ENCODE measurements at regions not wholly inside any gene's neighbourhood (a gene's known extent, or its start where the extent isn't known, plus 50 kb on each side); places are given as distances from the start of the nearest gene placed in this dataset.

DNA sequence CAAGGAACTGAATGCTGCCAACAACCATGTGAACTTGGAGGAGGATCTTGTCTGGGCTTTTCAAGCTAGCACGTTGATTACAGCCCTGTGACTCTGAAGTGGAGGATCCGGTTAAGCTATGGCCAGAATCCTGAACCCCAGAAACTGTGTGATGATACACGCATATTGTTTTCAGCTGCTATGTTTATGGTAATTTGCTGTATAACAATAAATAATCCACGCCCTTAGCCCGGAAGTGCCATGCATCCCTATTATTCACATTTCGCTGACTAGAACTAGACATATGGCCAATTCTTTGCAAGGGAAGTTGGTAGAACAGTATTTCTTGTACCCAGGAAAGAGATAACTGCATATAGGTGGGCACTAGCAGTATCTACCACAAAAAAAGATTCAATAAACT lies 510.8 kb upstream of the BTBD3 start:
- Histone ChIP-seq H3K4me3 (ENCODE audit: low read depth, low read length) (no peak overlapping the region), H3K4me1 (ENCODE audit: control insufficient read depth, insufficient read depth, low read length) (no peaks in the 10 kb centered on the region), H3K27ac (ENCODE audit: low read depth, low read length) (no peak overlapping the region), H3K9me3 (ENCODE audit: control insufficient read depth, insufficient read depth, low read length) (no peaks in the 10 kb centered on the region), H3K36me3 (ENCODE audit: control insufficient read depth, insufficient read depth, low read length) (no peaks in the 10 kb centered on the region), H3K27me3 (ENCODE audit: control insufficient read depth, insufficient read depth, low read length) (no peaks in the 10 kb centered on the region)
- peak in 1 of 6 donors; percentile 27 for DNase-seq (ENCODE audit: low read depth in 4 of 6, low spot score in 6 of 6)
- 50% methylated on average over 1 of the region's 6 CpGs for WGBS (ENCODE audit: insufficient coverage)

DNA sequence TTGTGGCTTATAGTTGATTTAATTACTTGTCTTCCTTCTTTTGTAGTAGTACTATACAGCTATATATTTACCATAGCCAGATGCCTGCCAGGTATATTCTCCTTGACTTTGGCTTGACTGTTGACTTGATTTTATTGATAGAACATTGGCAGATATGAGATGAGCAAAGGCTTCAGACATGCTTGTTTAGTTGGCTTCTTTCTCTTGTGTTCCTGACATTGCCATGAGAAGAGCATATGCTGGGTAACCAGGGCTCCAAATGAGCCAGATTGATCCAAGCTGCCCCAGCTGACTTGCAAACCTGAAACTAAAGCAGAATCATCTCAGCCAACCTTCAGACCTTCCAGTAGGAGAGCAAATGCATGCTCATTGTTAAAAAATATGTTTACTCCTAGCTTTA lies 508.1 kb upstream of the BTBD3 start:
- Histone ChIP-seq H3K9me3 (ENCODE audit: control insufficient read depth, insufficient read depth, low read length) (no peaks in the 10 kb centered on the region), H3K4me3 (ENCODE audit: low read depth, low read length) (no peak overlapping the region), H3K4me1 (ENCODE audit: control insufficient read depth, insufficient read depth, low read length) (no peaks in the 10 kb centered on the region), H3K27ac (ENCODE audit: low read depth, low read length) (no peak overlapping the region), H3K27me3 (ENCODE audit: control insufficient read depth, insufficient read depth, low read length) (no peaks in the 10 kb centered on the region), H3K36me3 (ENCODE audit: control insufficient read depth, insufficient read depth, low read length) (no peaks in the 10 kb centered on the region)
- DNase-seq (ENCODE audit: low read depth in 4 of 6, low spot score in 6 of 6) = peak in 1 of 6 donors; percentile 16

DNA sequence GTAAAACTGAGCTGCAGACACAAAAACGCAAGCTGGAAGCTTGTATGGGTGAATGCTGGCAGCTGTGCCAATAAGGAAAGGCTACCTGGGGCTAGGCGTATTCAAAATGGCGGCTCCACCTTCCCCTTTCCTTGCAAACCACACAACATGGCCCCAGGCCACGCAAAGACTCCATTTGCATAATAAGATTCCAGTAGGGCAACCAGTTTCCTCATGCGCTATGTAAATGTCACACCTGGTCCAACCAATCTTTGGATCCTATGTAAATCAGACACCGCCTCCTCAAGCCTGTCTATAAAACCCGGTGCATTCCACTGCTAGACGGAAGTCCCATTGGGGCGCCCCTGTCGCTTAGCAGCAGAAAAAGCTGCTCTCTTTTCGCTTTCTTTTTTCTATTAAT lies 505.9 kb upstream of the BTBD3 start:
- Histone ChIP-seq H3K4me1 (ENCODE audit: control insufficient read depth, insufficient read depth, low read length) (no peaks in the 10 kb centered on the region), H3K36me3 (ENCODE audit: control insufficient read depth, insufficient read depth, low read length) (no peaks in the 10 kb centered on the region), H3K27me3 (ENCODE audit: control insufficient read depth, insufficient read depth, low read length) (no peaks in the 10 kb centered on the region), H3K27ac (ENCODE audit: low read depth, low read length) (no peak overlapping the region), H3K4me3 (ENCODE audit: low read depth, low read length) (no peak overlapping the region), H3K9me3 (ENCODE audit: control insufficient read depth, insufficient read depth, low read length) (no peaks in the 10 kb centered on the region)
- DNase-seq (ENCODE audit: low read depth in 4 of 6, low spot score in 6 of 6) = no peak
- WGBS (ENCODE audit: insufficient coverage) = 91% methylated on average over 10 of the region's 11 CpGs

DNA sequence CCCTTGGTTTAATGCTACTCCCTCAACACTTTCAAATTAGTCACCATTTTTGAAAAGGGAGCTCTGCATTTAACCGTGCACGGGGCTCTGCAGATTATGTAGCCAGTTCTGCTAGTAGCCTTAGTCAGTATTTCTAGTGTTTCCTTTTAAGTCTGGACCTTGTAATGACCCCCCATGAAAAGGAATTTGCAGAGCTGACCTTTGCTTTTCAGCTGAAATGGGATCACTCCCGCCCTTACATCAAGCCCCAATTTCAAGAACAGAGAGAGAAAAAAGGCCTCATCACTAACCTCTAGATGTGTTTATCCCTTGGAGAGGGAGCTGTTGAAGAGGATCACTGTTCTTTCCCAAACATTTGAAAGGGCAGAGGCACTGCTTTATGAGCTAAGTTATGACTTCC lies 490.7 kb upstream of the BTBD3 start:
- WGBS (ENCODE audit: insufficient coverage) = 42% methylated on average over 2 of the region's 3 CpGs

DNA sequence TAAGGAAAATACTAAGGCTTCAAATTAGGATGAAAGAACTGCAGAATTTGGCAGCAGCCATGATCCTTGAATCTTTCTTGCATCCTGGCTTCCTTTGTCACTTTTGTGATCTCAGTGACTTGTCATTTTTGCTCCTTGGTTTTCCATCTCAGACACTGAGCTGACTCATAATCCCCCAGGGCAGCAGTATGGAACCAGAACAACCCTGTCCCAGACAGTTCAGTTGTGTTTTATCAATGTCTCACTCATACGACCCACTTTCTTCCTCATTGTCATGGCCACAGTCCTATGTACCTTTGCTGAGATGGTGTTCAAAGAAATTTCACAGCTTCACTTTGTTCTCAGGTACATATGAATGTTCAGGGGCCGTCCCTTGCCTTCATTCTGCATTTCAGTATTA lies 488.5 kb upstream of the BTBD3 start:
- Histone ChIP-seq H3K9me3 (ENCODE audit: control insufficient read depth, insufficient read depth, low read length) (no peaks in the 10 kb centered on the region), H3K36me3 (ENCODE audit: control insufficient read depth, insufficient read depth, low read length) (no peaks in the 10 kb centered on the region), H3K4me1 (ENCODE audit: control insufficient read depth, insufficient read depth, low read length) (no peaks in the 10 kb centered on the region), H3K27me3 (ENCODE audit: control insufficient read depth, insufficient read depth, low read length) (no peaks in the 10 kb centered on the region), H3K4me3 (ENCODE audit: low read depth, low read length) (no peak overlapping the region), H3K27ac (ENCODE audit: low read depth, low read length) (no peak overlapping the region)
- no peak for DNase-seq (ENCODE audit: low read depth in 4 of 6, low spot score in 6 of 6)
- WGBS (ENCODE audit: insufficient coverage) = no CpG with 5 or more reads among the region's 2 CpGs

More for the DNA sequence above, 490.7 kb upstream of the BTBD3 start:
- Histone ChIP-seq H3K9me3 (ENCODE audit: control insufficient read depth, insufficient read depth, low read length) (no peaks in the 10 kb centered on the region), H3K27me3 (ENCODE audit: control insufficient read depth, insufficient read depth, low read length) (no peaks in the 10 kb centered on the region), H3K27ac (ENCODE audit: low read depth, low read length) (no peak overlapping the region), H3K4me3 (ENCODE audit: low read depth, low read length) (no peak overlapping the region), H3K36me3 (ENCODE audit: control insufficient read depth, insufficient read depth, low read length) (no peaks in the 10 kb centered on the region), H3K4me1 (ENCODE audit: control insufficient read depth, insufficient read depth, low read length) (no peaks in the 10 kb centered on the region)
- DNase-seq (ENCODE audit: low read depth in 4 of 6, low spot score in 6 of 6) = no peak

DNA sequence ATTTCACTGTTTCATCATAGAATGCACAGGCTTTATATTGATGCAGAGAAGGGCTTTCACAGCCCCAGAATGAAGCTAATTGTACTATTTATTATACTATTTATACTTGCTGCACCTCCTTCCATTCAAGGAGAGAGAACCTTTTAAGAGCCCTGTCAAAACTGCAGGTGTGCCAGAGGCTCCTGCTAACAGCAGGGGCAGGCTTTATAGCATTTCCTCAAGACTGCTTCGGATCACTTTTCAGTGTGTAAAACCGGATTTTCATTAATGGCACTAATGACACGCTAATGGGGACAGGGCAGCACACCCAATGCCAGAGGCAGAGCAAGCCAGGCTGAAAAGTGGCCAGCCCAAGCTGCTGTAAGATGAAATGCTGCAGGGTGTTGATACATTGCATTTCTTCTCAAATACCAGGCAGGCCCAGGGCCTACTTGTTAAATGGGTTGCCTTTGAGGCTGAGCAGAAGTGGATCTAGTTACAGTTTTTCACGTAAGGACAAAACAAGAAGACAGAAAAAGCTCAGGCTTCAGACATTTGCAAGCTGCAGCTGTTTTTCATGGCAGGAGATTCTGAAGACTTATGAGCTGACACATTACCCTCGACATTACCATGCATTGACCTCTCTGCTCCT lies 487.7 kb upstream of the BTBD3 start:
- H3K27ac ChIP-seq (ENCODE audit: low read depth, low read length) = no peak overlapping the region
- 53% methylated on average over 5 of the region's 5 CpGs for WGBS (ENCODE audit: insufficient coverage)

DNA sequence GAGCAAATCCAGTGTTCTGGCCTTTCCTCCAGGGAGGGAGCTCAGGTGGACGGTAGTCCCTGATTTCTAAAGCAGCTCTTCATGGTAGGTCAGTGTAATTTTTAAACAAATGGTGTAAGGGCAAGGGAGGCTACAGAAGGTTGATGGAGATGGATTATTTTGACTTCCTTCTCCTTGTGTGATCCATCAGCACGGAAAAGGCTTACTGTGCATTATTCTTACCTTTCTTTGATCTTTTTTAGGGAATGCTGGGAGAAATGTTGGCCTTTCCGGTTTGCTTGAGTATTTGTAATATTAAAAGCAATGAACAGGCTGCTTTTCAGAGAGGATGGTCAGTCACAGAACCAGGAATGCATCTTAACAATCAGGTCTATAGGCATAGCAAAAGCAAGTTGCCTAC lies 487.0 kb upstream of the BTBD3 start:
- Histone ChIP-seq H3K36me3 (ENCODE audit: control insufficient read depth, insufficient read depth, low read length) (no peaks in the 10 kb centered on the region), H3K4me1 (ENCODE audit: control insufficient read depth, insufficient read depth, low read length) (no peaks in the 10 kb centered on the region), H3K27ac (ENCODE audit: low read depth, low read length) (no peak overlapping the region), H3K4me3 (ENCODE audit: low read depth, low read length) (no peak overlapping the region), H3K27me3 (ENCODE audit: control insufficient read depth, insufficient read depth, low read length) (no peaks in the 10 kb centered on the region), H3K9me3 (ENCODE audit: control insufficient read depth, insufficient read depth, low read length) (no peaks in the 10 kb centered on the region)
- 58% methylated on average over 2 of the region's 3 CpGs for WGBS (ENCODE audit: insufficient coverage)
- DNase-seq (ENCODE audit: low read depth in 4 of 6, low spot score in 6 of 6) = no peak

More for the DNA sequence above, 487.7 kb upstream of the BTBD3 start:
- no peak for DNase-seq (ENCODE audit: low read depth in 4 of 6, low spot score in 6 of 6)
- Histone ChIP-seq H3K9me3 (ENCODE audit: control insufficient read depth, insufficient read depth, low read length) (no peaks in the 10 kb centered on the region), H3K4me1 (ENCODE audit: control insufficient read depth, insufficient read depth, low read length) (no peaks in the 10 kb centered on the region), H3K4me3 (ENCODE audit: low read depth, low read length) (no peak overlapping the region), H3K36me3 (ENCODE audit: control insufficient read depth, insufficient read depth, low read length) (no peaks in the 10 kb centered on the region), H3K27me3 (ENCODE audit: control insufficient read depth, insufficient read depth, low read length) (no peaks in the 10 kb centered on the region)

DNA sequence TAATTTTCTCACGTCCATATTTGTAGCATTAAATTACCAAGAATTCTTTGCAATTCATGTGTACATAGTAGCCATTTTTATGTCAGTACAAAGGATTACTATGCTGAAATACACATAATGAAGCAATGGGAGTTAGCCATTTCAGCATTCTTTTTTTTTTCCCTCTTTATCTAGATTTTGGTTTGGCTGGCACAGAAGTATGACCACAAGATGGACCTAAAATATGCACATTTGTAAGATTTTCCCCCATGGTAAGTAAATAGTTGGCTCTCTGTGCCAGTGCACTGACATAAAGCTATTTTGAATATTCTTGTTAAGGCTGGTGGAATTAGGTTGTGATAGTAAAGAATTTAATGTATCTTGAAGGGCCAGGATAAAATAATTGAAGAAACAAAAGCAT lies 486.1 kb upstream of the BTBD3 start:
- WGBS (ENCODE audit: insufficient coverage) = no CpG with 5 or more reads among the region's 1 CpG
- no peak for DNase-seq (ENCODE audit: low read depth in 4 of 6, low spot score in 6 of 6)
- Histone ChIP-seq H3K4me1 (ENCODE audit: control insufficient read depth, insufficient read depth, low read length) (no peaks in the 10 kb centered on the region), H3K4me3 (ENCODE audit: low read depth, low read length) (no peak overlapping the region), H3K27me3 (ENCODE audit: control insufficient read depth, insufficient read depth, low read length) (no peaks in the 10 kb centered on the region), H3K9me3 (ENCODE audit: control insufficient read depth, insufficient read depth, low read length) (peaks cover 2% of the 10 kb centered on the region), H3K36me3 (ENCODE audit: control insufficient read depth, insufficient read depth, low read length) (no peaks in the 10 kb centered on the region), H3K27ac (ENCODE audit: low read depth, low read length) (no peak overlapping the region)

DNA sequence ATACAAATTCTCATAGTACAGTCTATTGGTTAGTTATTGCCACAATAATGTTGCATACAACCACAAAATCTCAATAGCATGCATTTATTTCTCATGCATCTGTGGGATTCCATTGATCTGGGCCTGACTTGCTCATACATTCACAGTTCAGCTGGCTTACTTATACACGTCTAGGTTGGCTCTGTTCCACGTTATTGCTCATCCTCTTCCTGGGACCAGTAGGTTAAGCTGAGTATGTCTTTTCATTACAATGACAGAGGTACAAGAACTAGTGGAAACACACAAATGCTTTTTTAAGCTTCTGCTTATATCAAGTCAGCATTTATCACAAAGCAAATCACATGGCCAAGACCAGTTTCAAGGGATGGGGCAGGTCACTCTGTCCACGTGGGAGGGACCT lies 485.3 kb upstream of the BTBD3 start:
- no peaks in the 10 kb centered on the region for H3K4me1 ChIP-seq (ENCODE audit: control insufficient read depth, insufficient read depth, low read length)
- DNase-seq (ENCODE audit: low read depth in 4 of 6, low spot score in 6 of 6) = no peak
- H3K4me3 ChIP-seq (ENCODE audit: low read depth, low read length) = no peak overlapping the region
- H3K27me3 ChIP-seq (ENCODE audit: control insufficient read depth, insufficient read depth, low read length) = no peaks in the 10 kb centered on the region
- no peak overlapping the region for H3K27ac ChIP-seq (ENCODE audit: low read depth, low read length)
- no peaks in the 10 kb centered on the region for H3K36me3 ChIP-seq (ENCODE audit: control insufficient read depth, insufficient read depth, low read length)
- peaks cover 2% of the 10 kb centered on the region for H3K9me3 ChIP-seq (ENCODE audit: control insufficient read depth, insufficient read depth, low read length)
- WGBS (ENCODE audit: insufficient coverage) = no CpG with 5 or more reads among the region's 3 CpGs

DNA sequence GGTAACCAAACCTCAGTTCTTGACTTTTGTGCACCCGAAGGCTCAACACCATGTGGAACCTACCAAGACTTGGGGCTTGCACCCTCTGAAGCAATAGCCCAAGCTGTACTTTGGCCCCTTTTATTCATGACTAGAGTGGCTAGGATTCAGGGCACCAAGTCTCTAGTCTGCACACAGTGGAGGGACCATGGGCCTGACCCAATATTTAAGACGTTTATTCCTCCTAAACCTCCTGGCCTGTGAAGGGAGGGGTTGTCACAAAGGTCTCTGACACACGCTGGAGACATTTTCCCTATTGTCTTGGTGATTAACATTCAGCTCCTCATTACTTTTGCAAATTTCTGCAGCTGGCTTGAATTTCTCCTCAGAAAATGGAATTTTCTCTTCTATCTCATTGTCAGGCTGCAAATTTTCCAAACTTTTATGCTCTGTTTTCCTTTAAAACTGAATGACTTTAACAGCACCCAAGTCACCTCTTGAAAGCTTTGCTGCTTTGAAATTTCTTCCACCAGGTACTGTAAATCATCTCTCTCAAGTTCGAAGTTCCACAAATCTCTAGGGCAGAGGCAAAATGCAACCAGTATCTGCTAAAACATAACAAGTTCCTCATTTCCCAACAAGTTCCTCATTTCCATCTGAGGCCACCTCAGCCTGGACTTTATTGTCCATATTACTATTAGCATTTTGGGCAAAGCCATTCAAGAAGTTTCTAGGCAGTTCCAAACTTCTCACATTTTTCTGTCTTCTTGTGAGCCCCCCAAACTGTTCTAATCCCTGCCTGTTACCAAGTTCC lies 481.4 kb upstream of the BTBD3 start:
- DNase-seq (ENCODE audit: low read depth in 4 of 6, low spot score in 6 of 6) = no peak
- Histone ChIP-seq H3K36me3 (ENCODE audit: control insufficient read depth, insufficient read depth, low read length) (no peaks in the 10 kb centered on the region), H3K4me3 (ENCODE audit: low read depth, low read length) (no peak overlapping the region), H3K4me1 (ENCODE audit: control insufficient read depth, insufficient read depth, low read length) (no peaks in the 10 kb centered on the region), H3K27me3 (ENCODE audit: control insufficient read depth, insufficient read depth, low read length) (no peaks in the 10 kb centered on the region), H3K9me3 (ENCODE audit: control insufficient read depth, insufficient read depth, low read length) (peaks cover 2% of the 10 kb centered on the region), H3K27ac (ENCODE audit: low read depth, low read length) (no peak overlapping the region)
- WGBS (ENCODE audit: insufficient coverage) = 90% methylated on average over 3 of the region's 4 CpGs

Data from spinal cord (tissue), 9 donors.